ENCODE measurements at regions not wholly inside any gene's neighbourhood (a gene's known extent, or its start where the extent isn't known, plus 50 kb on each side); places are given as distances from the start of the nearest gene placed in this dataset.

DNA sequence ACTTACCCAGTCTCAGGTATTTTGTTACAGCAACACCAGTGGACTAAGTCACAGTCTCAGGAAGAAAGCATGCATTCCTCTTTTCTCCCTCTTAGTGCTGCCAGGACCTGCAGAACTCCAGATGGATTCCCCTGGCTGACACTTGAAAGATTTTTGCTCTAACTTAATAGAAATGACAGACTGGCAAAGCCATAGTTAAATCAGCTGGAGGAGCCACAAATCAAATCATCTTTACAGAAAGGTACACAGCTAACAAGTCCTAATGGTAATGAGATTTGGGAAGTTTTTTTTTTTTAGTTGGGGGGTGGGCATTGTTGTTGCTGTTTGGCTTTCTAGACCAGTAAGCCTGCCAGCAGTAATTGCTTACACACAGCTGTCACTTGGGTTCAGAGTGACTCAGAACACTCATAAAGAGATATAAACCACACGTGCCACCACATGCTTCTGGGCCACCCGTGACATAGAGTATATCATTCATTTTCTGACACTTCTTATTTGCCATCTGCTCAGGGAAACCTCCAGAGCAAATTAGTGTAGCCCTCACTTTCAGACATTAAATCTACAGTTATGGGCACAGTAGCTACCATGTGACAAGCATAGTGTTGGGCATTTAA is 72.4 kb downstream of the FH start:
- TF ChIP-seq, protein P1, sequence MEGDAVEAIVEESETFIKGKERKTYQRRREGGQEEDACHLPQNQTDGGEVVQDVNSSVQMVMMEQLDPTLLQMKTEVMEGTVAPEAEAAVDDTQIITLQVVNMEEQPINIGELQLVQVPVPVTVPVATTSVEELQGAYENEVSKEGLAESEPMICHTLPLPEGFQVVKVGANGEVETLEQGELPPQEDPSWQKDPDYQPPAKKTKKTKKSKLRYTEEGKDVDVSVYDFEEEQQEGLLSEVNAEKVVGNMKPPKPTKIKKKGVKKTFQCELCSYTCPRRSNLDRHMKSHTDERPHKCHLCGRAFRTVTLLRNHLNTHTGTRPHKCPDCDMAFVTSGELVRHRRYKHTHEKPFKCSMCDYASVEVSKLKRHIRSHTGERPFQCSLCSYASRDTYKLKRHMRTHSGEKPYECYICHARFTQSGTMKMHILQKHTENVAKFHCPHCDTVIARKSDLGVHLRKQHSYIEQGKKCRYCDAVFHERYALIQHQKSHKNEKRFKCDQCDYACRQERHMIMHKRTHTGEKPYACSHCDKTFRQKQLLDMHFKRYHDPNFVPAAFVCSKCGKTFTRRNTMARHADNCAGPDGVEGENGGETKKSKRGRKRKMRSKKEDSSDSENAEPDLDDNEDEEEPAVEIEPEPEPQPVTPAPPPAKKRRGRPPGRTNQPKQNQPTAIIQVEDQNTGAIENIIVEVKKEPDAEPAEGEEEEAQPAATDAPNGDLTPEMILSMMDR (IDR thresholded peaks at IDR 0.05; ENCODE audit: low read length) = no peak
- no peak for TF ChIP-seq EZH2 (optimal IDR thresholded peaks at IDR 0.05; ENCODE audit: low read depth, low read length)
- TF ChIP-seq EZH2phosphoT487 (IDR thresholded peaks at IDR 0.05; ENCODE audit: low read length) = no peak

All from MM.1S (cell line).